Gastrocnemius medialis (tissue), 4 donors: ENCODE measurements at regions not wholly inside any gene's neighbourhood (a gene's known extent, or its start where the extent isn't known, plus 50 kb on each side); places are given as distances from the start of the nearest gene placed in this dataset.
"Not testable (repeated sequence)": the region's sequence is repeated elsewhere in the genome, so short reads cannot be mapped to it uniquely, and the experiment has no call there.

Source experiments
- ATAC-seq, 2 donors: fragments of 150-250 bp; one replicate each; pipeline ENCODE4 v1.9.1; 2016
- DNase-seq, 2 donors: peaks; one replicate each; pipeline ENCODE4 v3.0.0-alpha.2; 2019
- H3K27ac ChIP-seq, 4 donors: fragments of 200-600 bp; sonication (generic); 1 replicate in 1 of 4; 2 replicates in 3 of 4; pipeline ENCODE4 v1.5.1; 2016 to 2018; ENCODE audit warnings: mild to moderate bottlenecking in 2 of 4, moderate library complexity in 1 of 4
- H3K27me3 ChIP-seq, 3 donors: fragments of 200-600 bp; sonication (generic) in 2 of 3; 1 replicate in 1 of 3; 2 replicates in 2 of 3; pipeline versions ENCODE4 v1.5.1 to v1.6.0; 2016 to 2019; ENCODE audit warnings: mild to moderate bottlenecking in 1 of 3, moderate library complexity in 1 of 3
- H3K36me3 ChIP-seq, 2 donors: fragments of 200-600 bp; sonication (generic) in 1 of 2; one replicate each; pipeline ENCODE4 v1.5.1; 2017 to 2018
- H3K4me1 ChIP-seq, 2 donors: fragments of 200-600 bp; sonication (generic) in 1 of 2; one replicate each; pipeline ENCODE4 v1.5.1; 2016 to 2017; ENCODE audit warnings: mild to moderate bottlenecking in 2 of 2
- H3K4me3 ChIP-seq, 4 donors: fragments of 200-600 bp; sonication (generic) in 3 of 4; 1 replicate in 1 of 4; 2 replicates in 3 of 4; pipeline ENCODE4 v1.5.1; 2016 to 2019; ENCODE audit warnings: mild to moderate bottlenecking in 2 of 4
- H3K9me3 ChIP-seq, 3 donors: fragments of 200-600 bp; sonication (generic) in 2 of 3; 1 replicate in 1 of 3; 2 replicates in 2 of 3; pipeline ENCODE4 v1.5.1; 2016 to 2019
- CTCF ChIP-seq, 5 experiments: fragments of 450-650 bp in 3 of 5; fragments of 200-600 bp in 2 of 5; sonication (generic) in 2 of 5; IDR thresholded peaks in 4 of 5; conservative IDR thresholded peaks in 1 of 5; 1 replicate in 4 of 5; 2 replicates in 1 of 5; pipeline ENCODE4 v1.5.1; 2016 to 2019; ENCODE audit warnings: antibody characterized with exemption in 5 of 5, mild to moderate bottlenecking in 3 of 5, moderate library complexity in 3 of 5
- POLR2A ChIP-seq, 2 donors: fragments of 450-650 bp; IDR thresholded peaks; one replicate each; pipeline ENCODE4 v1.6.1; 2017; ENCODE audit warnings: antibody characterized with exemption in 2 of 2, mild to moderate bottlenecking in 2 of 2, moderate library complexity in 2 of 2
- in situ Hi-C, 4 donors: fragments of 200-750 bp; cut with MboI; loops; one replicate each; pipeline versions ENCODE4 v1.15.0 to v1.8.0; 2017; ENCODE audit warnings: low sequenced_read_pairs in 4 of 4
- intact Hi-C: fragments of 100-400 bp; cut with DNase I; formaldehyde crosslinking; loops from one replicate; pipeline ENCODE4 v1.15.1; 2023; ENCODE audit warnings: low total_unique reads

GRCh38 chr5:100341485-100341884 lies 193.7 kb upstream of the FAM174A start:
- H3K4me3 ChIP-seq, H3K9me3 ChIP-seq, DNase-seq, ATAC-seq, H3K36me3 ChIP-seq, intact Hi-C loops, in situ Hi-C loops, H3K4me1 ChIP-seq, H3K27me3 ChIP-seq, H3K27ac ChIP-seq: not testable (repeated sequence)

- ATAC-seq (no peak), DNase-seq (no peak)
- Histone ChIP-seq H3K36me3 (no peaks in the 10 kb centered on the region), H3K27me3 (no peaks in the 10 kb centered on the region), H3K4me3 (no peak overlapping the region), H3K27ac (no peak overlapping the region), H3K4me1 (no peaks in the 10 kb centered on the region), H3K9me3 (no peaks in the 10 kb centered on the region)
- intact Hi-C loops (no loop called here), in situ Hi-C loops (no loop called here)
- no peak for TF ChIP-seq POLR2A (IDR thresholded peaks at IDR 0.05)
- TF ChIP-seq CTCF (IDR thresholded peaks at IDR 0.05 in 4 of 5, conservative IDR thresholded peaks at IDR 0.05 in 1 of 5) = no peak
Measured at GRCh38 chr5:100322483-100322882, 212.7 kb upstream of the FAM174A start.

GRCh38 chr5:100319885-100320284 lies 215.3 kb upstream of the FAM174A start:
- no peaks in the 10 kb centered on the region for H3K36me3 ChIP-seq
- in situ Hi-C loops (no loop called here), intact Hi-C loops (no loop called here)
- no peak for DNase-seq
- ATAC-seq = no peak
- no peak overlapping the region for H3K27ac ChIP-seq
- H3K4me3 ChIP-seq = no peak overlapping the region
- no peaks in the 10 kb centered on the region for H3K9me3 ChIP-seq
- H3K27me3 ChIP-seq = no peaks in the 10 kb centered on the region
- no peaks in the 10 kb centered on the region for H3K4me1 ChIP-seq
- TF ChIP-seq POLR2A (IDR thresholded peaks at IDR 0.05) = no peak
- no peak for TF ChIP-seq CTCF (IDR thresholded peaks at IDR 0.05 in 4 of 5, conservative IDR thresholded peaks at IDR 0.05 in 1 of 5)

- intact Hi-C loops (no loop called here), in situ Hi-C loops (no loop called here)
- no peaks in the 10 kb centered on the region for H3K36me3 ChIP-seq
- H3K27ac ChIP-seq = no peak overlapping the region
- TF ChIP-seq CTCF (IDR thresholded peaks at IDR 0.05 in 4 of 5, conservative IDR thresholded peaks at IDR 0.05 in 1 of 5) (no peak), POLR2A (IDR thresholded peaks at IDR 0.05) (no peak)
- H3K9me3 ChIP-seq = no peaks in the 10 kb centered on the region
- H3K27me3 ChIP-seq = no peaks in the 10 kb centered on the region
- no peak overlapping the region for H3K4me3 ChIP-seq
- DNase-seq (no peak), ATAC-seq (no peak)
- no peaks in the 10 kb centered on the region for H3K4me1 ChIP-seq
Measured at GRCh38 chr5:100313657-100314056, 221.5 kb upstream of the FAM174A start.

GRCh38 chr5:100311806-100312205 lies 223.4 kb upstream of the FAM174A start:
- Histone ChIP-seq H3K9me3 (no peaks in the 10 kb centered on the region), H3K27me3 (no peaks in the 10 kb centered on the region), H3K36me3 (no peaks in the 10 kb centered on the region), H3K4me1 (no peaks in the 10 kb centered on the region), H3K27ac (no peak overlapping the region), H3K4me3 (no peak overlapping the region)
- TF ChIP-seq POLR2A (IDR thresholded peaks at IDR 0.05) (no peak), CTCF (IDR thresholded peaks at IDR 0.05 in 4 of 5, conservative IDR thresholded peaks at IDR 0.05 in 1 of 5) (no peak)
- intact Hi-C loops = no loop called here
- DNase-seq = no peak
- no peak for ATAC-seq
- in situ Hi-C loops = no loop called here
